ENCODE measurements at regions not wholly inside any gene's neighbourhood (a gene's known extent, or its start where the extent isn't known, plus 50 kb on each side); places are given as distances from the start of the nearest gene placed in this dataset.

- TF ChIP-seq, protein P1, sequence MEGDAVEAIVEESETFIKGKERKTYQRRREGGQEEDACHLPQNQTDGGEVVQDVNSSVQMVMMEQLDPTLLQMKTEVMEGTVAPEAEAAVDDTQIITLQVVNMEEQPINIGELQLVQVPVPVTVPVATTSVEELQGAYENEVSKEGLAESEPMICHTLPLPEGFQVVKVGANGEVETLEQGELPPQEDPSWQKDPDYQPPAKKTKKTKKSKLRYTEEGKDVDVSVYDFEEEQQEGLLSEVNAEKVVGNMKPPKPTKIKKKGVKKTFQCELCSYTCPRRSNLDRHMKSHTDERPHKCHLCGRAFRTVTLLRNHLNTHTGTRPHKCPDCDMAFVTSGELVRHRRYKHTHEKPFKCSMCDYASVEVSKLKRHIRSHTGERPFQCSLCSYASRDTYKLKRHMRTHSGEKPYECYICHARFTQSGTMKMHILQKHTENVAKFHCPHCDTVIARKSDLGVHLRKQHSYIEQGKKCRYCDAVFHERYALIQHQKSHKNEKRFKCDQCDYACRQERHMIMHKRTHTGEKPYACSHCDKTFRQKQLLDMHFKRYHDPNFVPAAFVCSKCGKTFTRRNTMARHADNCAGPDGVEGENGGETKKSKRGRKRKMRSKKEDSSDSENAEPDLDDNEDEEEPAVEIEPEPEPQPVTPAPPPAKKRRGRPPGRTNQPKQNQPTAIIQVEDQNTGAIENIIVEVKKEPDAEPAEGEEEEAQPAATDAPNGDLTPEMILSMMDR (conservative IDR thresholded peaks at IDR 0.05; ENCODE audit: low read length), result no peak
- TF ChIP-seq EZH2phosphoT487 (IDR thresholded peaks at IDR 0.05; ENCODE audit: borderline replicate concordance), result no peak
Measured at GRCh38 chr1:54460351-54460750, 54.2 kb upstream of the SSBP3 start.

Data from Loucy (cell line).